HFF-Myc (cell line): ENCODE measurements at regions not wholly inside any gene's neighbourhood (a gene's known extent, or its start where the extent isn't known, plus 50 kb on each side); places are given as distances from the start of the nearest gene placed in this dataset.

Source experiments
- DNase-seq: peaks from one replicate; pipeline ENCODE4 v3.0.0-alpha.2; 2011; ENCODE audit warnings: low read depth; ENCODE audit errors: extremely low read depth
- H3K4me3 ChIP-seq: replicated peaks from 2 replicates; pipeline ENCODE4 v1.5.1; 2011; ENCODE audit warnings: low read depth, mild to moderate bottlenecking, control low read depth, low read length
- TF ChIP-seq, protein P1 (sequence below): IDR thresholded peaks from 2 replicates; pipeline ENCODE4 v1.5.1; 2012; ENCODE audit warnings: mild to moderate bottlenecking, low read depth, low read length, control low read depth; ENCODE audit errors: missing control alignments

DNA sequence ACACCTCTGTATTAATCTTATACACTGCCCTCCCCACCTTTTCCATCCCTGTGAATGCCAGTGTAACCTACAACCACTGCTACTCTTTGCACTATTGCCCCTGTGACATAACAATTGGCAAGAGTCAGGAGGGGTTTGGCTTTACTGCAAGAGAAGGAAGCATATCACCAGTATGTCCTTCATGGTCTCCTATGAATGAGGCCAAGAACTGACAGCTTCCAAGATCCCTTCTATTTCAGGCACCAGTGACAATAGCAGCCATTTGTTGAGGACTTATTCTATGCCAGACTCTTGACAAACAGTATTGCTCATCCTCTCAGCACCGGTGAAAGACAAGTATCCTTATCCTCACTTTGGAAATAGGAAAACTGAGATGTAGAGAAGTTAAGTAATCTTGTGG, 363.9 kb downstream of the MID1IP1 start:
- TF ChIP-seq, protein P1, sequence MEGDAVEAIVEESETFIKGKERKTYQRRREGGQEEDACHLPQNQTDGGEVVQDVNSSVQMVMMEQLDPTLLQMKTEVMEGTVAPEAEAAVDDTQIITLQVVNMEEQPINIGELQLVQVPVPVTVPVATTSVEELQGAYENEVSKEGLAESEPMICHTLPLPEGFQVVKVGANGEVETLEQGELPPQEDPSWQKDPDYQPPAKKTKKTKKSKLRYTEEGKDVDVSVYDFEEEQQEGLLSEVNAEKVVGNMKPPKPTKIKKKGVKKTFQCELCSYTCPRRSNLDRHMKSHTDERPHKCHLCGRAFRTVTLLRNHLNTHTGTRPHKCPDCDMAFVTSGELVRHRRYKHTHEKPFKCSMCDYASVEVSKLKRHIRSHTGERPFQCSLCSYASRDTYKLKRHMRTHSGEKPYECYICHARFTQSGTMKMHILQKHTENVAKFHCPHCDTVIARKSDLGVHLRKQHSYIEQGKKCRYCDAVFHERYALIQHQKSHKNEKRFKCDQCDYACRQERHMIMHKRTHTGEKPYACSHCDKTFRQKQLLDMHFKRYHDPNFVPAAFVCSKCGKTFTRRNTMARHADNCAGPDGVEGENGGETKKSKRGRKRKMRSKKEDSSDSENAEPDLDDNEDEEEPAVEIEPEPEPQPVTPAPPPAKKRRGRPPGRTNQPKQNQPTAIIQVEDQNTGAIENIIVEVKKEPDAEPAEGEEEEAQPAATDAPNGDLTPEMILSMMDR, result no peak
- no peak for DNase-seq
- no peak overlapping the region for H3K4me3 ChIP-seq

DNA sequence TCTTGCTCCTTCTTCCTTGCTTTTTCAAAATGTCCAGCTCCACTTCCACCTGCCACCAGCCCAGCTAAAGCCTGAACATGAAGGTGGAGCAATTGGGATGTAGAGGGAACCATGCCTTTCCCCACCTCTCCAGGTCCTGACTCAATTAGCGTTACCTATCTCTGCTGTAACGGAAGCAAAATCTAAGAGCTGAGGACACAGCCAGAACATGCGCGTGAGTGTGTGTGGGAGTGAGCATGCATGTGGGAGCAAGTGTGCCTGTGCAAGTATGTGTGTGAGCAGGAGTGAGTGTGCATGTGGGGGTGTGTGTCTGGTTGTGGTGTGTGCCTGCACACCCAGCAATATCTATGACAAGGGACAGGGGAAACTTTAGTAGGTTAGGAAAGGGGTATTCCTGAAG, 364.5 kb downstream of the MID1IP1 start:
- TF ChIP-seq, protein P1, result no peak
- DNase-seq, result no peak
- no peak overlapping the region for H3K4me3 ChIP-seq

DNA sequence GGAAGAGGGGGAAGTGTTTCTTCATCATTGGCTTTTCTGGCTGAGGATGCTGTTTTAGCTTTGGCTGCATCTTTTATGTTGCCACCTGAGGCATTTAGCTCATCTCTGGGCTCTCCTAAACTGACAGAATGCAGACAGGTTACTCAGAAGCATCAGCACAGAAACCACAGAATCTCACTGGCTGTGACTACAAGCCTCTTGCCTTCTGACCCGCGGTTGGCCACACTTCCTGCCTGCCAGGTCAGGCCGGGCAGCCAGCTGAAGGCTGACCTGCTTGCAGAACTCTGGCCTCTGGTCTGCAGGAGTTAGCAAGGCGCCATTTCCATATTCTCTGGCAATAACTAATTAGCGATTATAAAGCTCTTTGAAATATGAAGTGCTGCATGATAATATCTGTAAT, 366.5 kb downstream of the MID1IP1 start:
- no peak overlapping the region for H3K4me3 ChIP-seq
- TF ChIP-seq, protein P1, result no peak
- DNase-seq, result no peak

DNA sequence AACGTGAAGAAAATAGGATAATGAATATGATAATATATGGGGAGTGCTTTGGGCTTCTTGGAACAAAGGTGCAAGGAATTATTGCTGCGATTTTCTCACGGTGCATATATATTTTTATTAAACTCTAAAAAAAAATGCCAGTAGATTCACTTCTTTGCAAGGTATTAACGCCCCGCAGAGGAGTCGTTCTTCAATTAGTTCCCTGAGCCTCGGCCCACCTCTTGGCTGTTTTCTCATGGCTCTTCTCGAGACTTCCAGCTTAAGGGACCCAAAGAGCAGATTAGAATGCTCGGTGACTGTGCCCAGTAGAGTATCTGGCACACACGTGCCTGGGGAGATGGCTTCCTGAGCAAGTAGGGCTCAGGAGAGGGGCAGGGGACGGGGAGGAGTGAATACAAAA, 367.4 kb downstream of the MID1IP1 start:
- DNase-seq, result no peak
- no peak overlapping the region for H3K4me3 ChIP-seq
- TF ChIP-seq, protein P1, result no peak

DNA sequence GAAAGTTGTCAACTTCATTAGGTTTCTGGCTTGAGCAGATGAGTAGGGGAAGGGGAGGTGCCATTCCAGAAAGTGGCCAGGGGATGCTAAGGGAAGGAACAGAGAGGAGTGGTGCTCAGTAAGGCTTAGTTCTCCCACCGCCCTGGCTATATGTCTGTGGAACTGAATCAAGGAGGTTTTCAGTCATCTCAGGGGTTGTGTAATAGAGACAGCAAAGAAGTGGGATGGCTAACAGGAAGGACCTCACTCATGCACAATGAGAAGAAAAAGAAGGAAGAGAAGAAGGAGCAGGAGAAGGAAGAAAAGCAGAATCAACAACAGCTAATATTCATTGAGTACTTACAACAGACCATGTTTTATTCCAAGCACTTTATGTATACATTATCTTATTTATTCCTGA, 368.7 kb downstream of the MID1IP1 start:
- TF ChIP-seq, protein P1, result no peak
- H3K4me3 ChIP-seq, result no peak overlapping the region
- no peak for DNase-seq

DNA sequence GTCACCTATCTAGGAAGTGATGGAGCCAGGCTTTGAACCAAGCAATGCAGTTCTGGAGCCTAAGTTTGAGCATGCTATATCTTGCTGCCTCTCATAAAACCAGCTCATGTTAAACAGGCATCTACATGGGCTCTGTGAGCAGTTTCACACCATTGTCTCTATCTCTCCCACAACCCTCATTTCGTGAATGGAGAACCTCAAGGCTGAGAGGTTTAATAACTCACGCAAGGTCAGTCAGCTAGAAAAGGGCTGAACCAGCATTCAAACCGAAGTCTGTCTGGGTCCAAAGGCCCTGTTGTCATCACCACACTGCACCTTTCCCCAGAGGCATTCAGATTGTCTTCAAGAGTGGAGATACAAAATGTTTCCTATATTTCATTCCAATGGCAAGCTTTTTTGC, 369.2 kb downstream of the MID1IP1 start:
- H3K4me3 ChIP-seq, result no peak overlapping the region
- TF ChIP-seq, protein P1, result no peak
- no peak for DNase-seq

DNA sequence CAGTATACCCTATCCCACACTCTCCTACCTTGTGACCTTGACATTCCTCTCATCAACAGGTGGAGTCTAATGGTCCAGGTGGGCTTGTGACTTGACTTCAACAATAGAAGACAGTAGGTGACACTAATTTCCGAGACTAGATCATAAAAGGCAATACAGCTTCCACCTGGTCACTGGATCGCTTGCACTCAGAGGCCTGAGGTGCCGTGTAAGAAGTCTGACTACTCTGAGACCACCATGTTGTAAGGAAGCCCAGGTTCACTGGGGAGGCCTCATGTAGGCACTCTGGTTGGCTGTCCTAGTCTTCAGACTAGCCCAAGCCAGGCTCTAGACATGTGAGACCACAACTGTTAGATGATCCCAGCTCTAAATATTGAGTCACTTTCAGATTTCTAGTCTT, 370.4 kb downstream of the MID1IP1 start:
- DNase-seq, result no peak
- H3K4me3 ChIP-seq, result no peak overlapping the region
- TF ChIP-seq, protein P1, result no peak
